ENCODE measurements at regions not wholly inside any gene's neighbourhood (a gene's known extent, or its start where the extent isn't known, plus 50 kb on each side); places are given as distances from the start of the nearest gene placed in this dataset.

GRCh38 chr20:39903806-39904465 lies 785.1 kb downstream of the MAFB start:
- no peak overlapping the region for H3K27ac ChIP-seq
- DNase-seq (ENCODE audit: low read depth, low spot score) = no peak

GRCh38 chr20:39899881-39900280 lies 789.2 kb downstream of the MAFB start:
- H3K27ac ChIP-seq = no peak overlapping the region
- no peak for DNase-seq (ENCODE audit: low read depth, low spot score)

GRCh38 chr20:39898467-39898852 lies 790.6 kb downstream of the MAFB start:
- H3K27ac ChIP-seq = no peak overlapping the region
- DNase-seq (ENCODE audit: low read depth, low spot score) = no peak

- no peak for DNase-seq (ENCODE audit: low read depth, low spot score)
- H3K27ac ChIP-seq = no peak overlapping the region
Observed at GRCh38 chr20:39897781-39898466, 791.1 kb downstream of the MAFB start.

GRCh38 chr20:39897058-39897457 lies 792.0 kb downstream of the MAFB start:
- no peak for DNase-seq (ENCODE audit: low read depth, low spot score)
- no peak overlapping the region for H3K27ac ChIP-seq

- no peak overlapping the region for H3K27ac ChIP-seq
- DNase-seq (ENCODE audit: low read depth, low spot score) = no peak
Observed at GRCh38 chr20:39894067-39894466, 795.0 kb downstream of the MAFB start.

GRCh38 chr20:39893003-39893685 lies 795.9 kb downstream of the MAFB start:
- no peak for DNase-seq (ENCODE audit: low read depth, low spot score)
- no peak overlapping the region for H3K27ac ChIP-seq

- no peak overlapping the region for H3K27ac ChIP-seq
- DNase-seq (ENCODE audit: low read depth, low spot score) = no peak
Observed at GRCh38 chr20:39890697-39891096, 798.3 kb downstream of the MAFB start.

GRCh38 chr20:39888310-39888709 lies 800.7 kb downstream of the MAFB start:
- no peak overlapping the region for H3K27ac ChIP-seq
- no peak for DNase-seq (ENCODE audit: low read depth, low spot score)

GRCh38 chr20:39886650-39887190 lies 802.3 kb downstream of the MAFB start:
- no peak overlapping the region for H3K27ac ChIP-seq
- no peak for DNase-seq (ENCODE audit: low read depth, low spot score)

GRCh38 chr20:39885975-39886649 lies 802.9 kb downstream of the MAFB start:
- H3K27ac ChIP-seq = no peak overlapping the region
- peak; percentile 44 for DNase-seq (ENCODE audit: low read depth, low spot score)

GRCh38 chr20:39882806-39883205 lies 806.2 kb downstream of the MAFB start:
- no peak for DNase-seq (ENCODE audit: low read depth, low spot score)
- no peak overlapping the region for H3K27ac ChIP-seq

- H3K27ac ChIP-seq = no peak overlapping the region
- peak; percentile 68 for DNase-seq (ENCODE audit: low read depth, low spot score)
Observed at GRCh38 chr20:39880890-39881289, 808.1 kb downstream of the MAFB start.

GRCh38 chr20:39879296-39879695 lies 809.7 kb downstream of the MAFB start:
- DNase-seq (ENCODE audit: low read depth, low spot score) = no peak
- peak overlapping the region; percentile 52 for H3K27ac ChIP-seq

- DNase-seq (ENCODE audit: low read depth, low spot score) = peak; percentile 64
- peak overlapping the region; percentile 52 for H3K27ac ChIP-seq
Observed at GRCh38 chr20:39878809-39879208, 810.2 kb downstream of the MAFB start.

- no peak for DNase-seq (ENCODE audit: low read depth, low spot score)
Observed at GRCh38 chr20:39878320-39878719, 810.7 kb downstream of the MAFB start.

GRCh38 chr20:39877788-39878187 lies 811.2 kb downstream of the MAFB start:
- H3K27ac ChIP-seq = no peak overlapping the region
- no peak for DNase-seq (ENCODE audit: low read depth, low spot score)

More at GRCh38 chr20:39878320-39878719, 810.7 kb downstream of the MAFB start:
- peak overlapping the region; percentile 52 for H3K27ac ChIP-seq

GRCh38 chr20:39876976-39877635 lies 811.9 kb downstream of the MAFB start:
- no peak overlapping the region for H3K27ac ChIP-seq
- DNase-seq (ENCODE audit: low read depth, low spot score) = no peak

GRCh38 chr20:39875492-39876110 lies 813.4 kb downstream of the MAFB start:
- H3K27ac ChIP-seq = no peak overlapping the region
- DNase-seq (ENCODE audit: low read depth, low spot score) = no peak

Data from epithelial cell of prostate (primary cell).